Colonic mucosa (tissue), 4 donors: ENCODE measurements at regions not wholly inside any gene's neighbourhood (a gene's known extent, or its start where the extent isn't known, plus 50 kb on each side); places are given as distances from the start of the nearest gene placed in this dataset.

Experiments
- DNase-seq: peaks from one replicate; pipeline ENCODE4 v3.0.0-alpha.2; 2020
- H3K27ac ChIP-seq: fragments of 200-600 bp; one replicate; pipeline ENCODE4 v1.8.0; 2021
- H3K27me3 ChIP-seq: fragments of 200-600 bp; one replicate; pipeline ENCODE4 v1.8.0; 2021
- H3K36me3 ChIP-seq: fragments of 200-600 bp; one replicate; pipeline ENCODE4 v1.8.0; 2021
- H3K4me1 ChIP-seq: fragments of 200-600 bp; one replicate; pipeline ENCODE4 v1.8.0; 2021; ENCODE audit warnings: mild to moderate bottlenecking
- H3K4me3 ChIP-seq: fragments of 200-600 bp; one replicate; pipeline ENCODE4 v1.8.0; 2021
- H3K9ac ChIP-seq, 2 donors: one replicate each; pipeline ENCODE4 v1.7.0; 2013; ENCODE audit warnings: control low read depth in 2 of 2, low read depth in 2 of 2, low read length in 2 of 2
- H3K9me3 ChIP-seq: fragments of 200-600 bp; one replicate; pipeline ENCODE4 v1.8.0; 2021
- CTCF ChIP-seq: fragments of 200-600 bp; IDR thresholded peaks from one replicate; pipeline ENCODE4 v1.8.0; 2022; ENCODE audit warnings: antibody characterized with exemption, mild to moderate bottlenecking
- intact Hi-C: fragments of 100-400 bp; cut with DNase I; formaldehyde crosslinking; loops from one replicate; pipeline ENCODE4 v1.14.1; 2022
- donor health status: healthy.
- donor health status: DM: no; HTN: no; CAD: no.
- donor health status: DM: no; HTN: no; CAD: no.

- DNase-seq, result no peak
- no peaks in the 10 kb centered on the region for H3K27me3 ChIP-seq
- intact Hi-C loops, result no loop called here
- H3K9me3 ChIP-seq, result no peaks in the 10 kb centered on the region
- no peaks in the 10 kb centered on the region for H3K36me3 ChIP-seq
- no peak overlapping the region for H3K4me3 ChIP-seq
- no peak for TF ChIP-seq CTCF
- H3K27ac ChIP-seq, result no peak overlapping the region
- H3K9ac ChIP-seq, result no peak overlapping the region
- H3K4me1 ChIP-seq, result no peaks in the 10 kb centered on the region
Measured at GRCh38 chr4:162458051-162458450, 294.3 kb upstream of the FSTL5 start.

- Histone ChIP-seq H3K9ac (no peak overlapping the region), H3K4me3 (no peak overlapping the region), H3K36me3 (no peaks in the 10 kb centered on the region), H3K27me3 (no peaks in the 10 kb centered on the region), H3K4me1 (no peaks in the 10 kb centered on the region), H3K27ac (no peak overlapping the region), H3K9me3 (no peaks in the 10 kb centered on the region)
- no peak for DNase-seq
- intact Hi-C loops, result no loop called here
- no peak for TF ChIP-seq CTCF
Measured at GRCh38 chr4:162457071-162457865, 293.5 kb upstream of the FSTL5 start.

GRCh38 chr4:162456106-162456505, 292.3 kb upstream of the FSTL5 start:
- no peak overlapping the region for H3K4me3 ChIP-seq
- no peak overlapping the region for H3K27ac ChIP-seq
- DNase-seq, result no peak
- TF ChIP-seq CTCF, result no peak
- no peaks in the 10 kb centered on the region for H3K27me3 ChIP-seq
- no peaks in the 10 kb centered on the region for H3K36me3 ChIP-seq
- intact Hi-C loops, result no loop called here
- H3K9ac ChIP-seq, result no peak overlapping the region
- H3K9me3 ChIP-seq, result no peaks in the 10 kb centered on the region
- H3K4me1 ChIP-seq, result no peaks in the 10 kb centered on the region

GRCh38 chr4:162450531-162451035, 286.8 kb upstream of the FSTL5 start:
- H3K4me1 ChIP-seq, result no peaks in the 10 kb centered on the region
- no peaks in the 10 kb centered on the region for H3K9me3 ChIP-seq
- H3K4me3 ChIP-seq, result no peak overlapping the region
- no peaks in the 10 kb centered on the region for H3K36me3 ChIP-seq
- TF ChIP-seq CTCF, result no peak
- DNase-seq, result no peak
- H3K27ac ChIP-seq, result no peak overlapping the region
- no peak overlapping the region for H3K9ac ChIP-seq
- intact Hi-C loops, result no loop called here
- no peaks in the 10 kb centered on the region for H3K27me3 ChIP-seq

GRCh38 chr4:162443510-162443909, 279.7 kb upstream of the FSTL5 start:
- Histone ChIP-seq H3K27ac (no peak overlapping the region), H3K27me3 (no peaks in the 10 kb centered on the region), H3K36me3 (no peaks in the 10 kb centered on the region), H3K4me3 (no peak overlapping the region), H3K4me1 (no peaks in the 10 kb centered on the region), H3K9me3 (no peaks in the 10 kb centered on the region), H3K9ac (no peak overlapping the region)
- intact Hi-C loops, result loop anchor here (10.0 kb wide), 1 partner anchor 279 kb away; the partner anchor contains the start of gene FSTL5
- DNase-seq, result no peak
- no peak for TF ChIP-seq CTCF
